ENCODE measurements at regions not wholly inside any gene's neighbourhood (a gene's known extent, or its start where the extent isn't known, plus 50 kb on each side); places are given as distances from the start of the nearest gene placed in this dataset.

DNA sequence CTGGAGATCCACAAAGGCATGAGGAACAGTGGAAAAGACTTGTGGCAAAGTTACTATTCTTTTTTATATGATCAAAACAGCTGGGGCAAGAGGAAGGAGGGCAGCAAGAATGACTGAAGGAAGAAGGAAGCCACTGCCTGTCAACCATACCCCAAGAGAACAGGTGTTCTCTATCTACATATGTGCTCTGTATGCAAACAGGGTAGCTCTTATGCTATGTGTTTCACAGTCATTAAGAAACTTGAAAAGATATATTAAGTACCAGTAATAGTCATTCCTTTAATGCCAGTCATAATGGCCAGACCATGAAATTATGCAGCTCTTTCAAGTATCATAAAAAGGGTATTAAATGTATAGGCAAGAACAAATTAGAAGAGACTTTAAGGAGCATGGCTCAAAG is 363.9 kb downstream of the KLHL13 start:
- H2BK5ac ChIP-seq (ENCODE audit: insufficient read length, low read length): no peak overlapping the region
- H3K4me2 ChIP-seq (ENCODE audit: insufficient read depth, insufficient read length, low read length): no peak overlapping the region
- Mint-ChIP-seq H3K4me3 (no peak overlapping the region), H3K9me3 (peaks cover 8 to 38% of the 10 kb centered on the region in 2 experiments; a peak in 4 of 5 replicates), H3K27me3 (ENCODE audit: low read depth) (no peaks in the 10 kb centered on the region), H3K4me1 (0 out of 4 replicates have a peak, but pooled peaks cover 0 to 5% of the 10 kb centered on the region in 2 experiments), H3K36me3 (ENCODE audit: insufficient read depth in 1 of 3, low read depth in 3 of 3) (peaks cover 0 to under 1% (median 0%) of the 10 kb centered on the region in 3 experiments; a peak in 1 of 7 replicates), H3K27ac (no peak overlapping the region)
- no peaks in the 10 kb centered on the region for H3K23me2 ChIP-seq (ENCODE audit: insufficient read length, low read depth, low read length, poor library complexity, severe bottlenecking)
- H2AFZ ChIP-seq (ENCODE audit: low read length): no peak overlapping the region
- no peak overlapping the region for H2BK12ac ChIP-seq (ENCODE audit: insufficient read length, low read depth, low read length)
- no peak overlapping the region for H2BK120ac ChIP-seq (ENCODE audit: low read depth, low read length, poor library complexity, severe bottlenecking)
- H3K4ac ChIP-seq (ENCODE audit: low read depth, low read length): no peak overlapping the region
- H3K79me1 ChIP-seq (ENCODE audit: insufficient read depth, low read depth, low read length, poor library complexity, severe bottlenecking): no peaks in the 10 kb centered on the region
- no peak overlapping the region for H3K9ac ChIP-seq (ENCODE audit: extremely low read depth, insufficient read length, low read length)
- no peak overlapping the region for H2AK5ac ChIP-seq (ENCODE audit: insufficient read length, low read length)
- no peak overlapping the region for H3T11ph ChIP-seq (ENCODE audit: low read length)
- no peak overlapping the region for H3K23ac ChIP-seq (ENCODE audit: insufficient read length, low read depth, low read length)
- peaks cover 27% of the 10 kb centered on the region for H3K9me3 ChIP-seq (ENCODE audit: control insufficient read depth, low read depth, low read length)
- H3K79me2 ChIP-seq (ENCODE audit: insufficient read depth, low read length): no peaks in the 10 kb centered on the region
- H4K91ac ChIP-seq (ENCODE audit: insufficient read length, low read depth, low read length): no peak overlapping the region
- H3K14ac ChIP-seq (ENCODE audit: insufficient read depth, low read length): no peak overlapping the region
- TF ChIP-seq CTCF (conservative IDR thresholded peaks at IDR 0.05): no peak
- H4K20me1 ChIP-seq (ENCODE audit: control insufficient read depth, insufficient read depth, insufficient read length): no peaks in the 10 kb centered on the region
- H2BK20ac ChIP-seq (ENCODE audit: low read depth, low read length, poor library complexity, severe bottlenecking): no peak overlapping the region
- no peak overlapping the region for H4K8ac ChIP-seq (replicated peaks; ENCODE audit: insufficient read length, low read depth, low read length)
- no peak overlapping the region for H3K27ac ChIP-seq (ENCODE audit: insufficient read length, low read depth, low read length)
- no peaks in the 10 kb centered on the region for H3K27me3 ChIP-seq (ENCODE audit: insufficient read depth, low read length)
- no peak overlapping the region for H2BK15ac ChIP-seq (ENCODE audit: low read depth, low read length)
- H4K5ac ChIP-seq (ENCODE audit: insufficient read length, low read depth, low read length): no peak overlapping the region
- H3K56ac ChIP-seq (ENCODE audit: insufficient read length, low read depth, low read length): no peak overlapping the region
- H3K18ac ChIP-seq (ENCODE audit: insufficient read length, low read depth, low read length): no peak overlapping the region
- DNase-seq: no peak
- H3K4me1 ChIP-seq (ENCODE audit: insufficient read depth, low read length): no peaks in the 10 kb centered on the region
